H1 (cell line): ENCODE measurements at regions not wholly inside any gene's neighbourhood (a gene's known extent, or its start where the extent isn't known, plus 50 kb on each side); places are given as distances from the start of the nearest gene placed in this dataset.

Source experiments
- CTCF ChIA-PET: fragments of 300-600 bp; sonication (Branson Sonifier 250); formaldehyde crosslinking; loops from one replicate; lab custom pipeline; 2021; ENCODE audit not compliant: partially characterized antibody; lab: Charles Lee
- POLR2A ChIA-PET: fragments of 300-600 bp; sonication (Branson Sonifier 250); formaldehyde crosslinking; loops from one replicate; lab custom pipeline; 2021; ENCODE audit warnings: inconsistent platforms; ENCODE audit not compliant: partially characterized antibody; lab: Charles Lee
- DNase-seq, 2 experiments: peaks; one replicate each; pipeline versions ENCODE4 v3.0.0 to v3.0.0-alpha.2; 2010 to 2022; ENCODE audit warnings: low spot score in 2 of 2, low read depth in 1 of 2, mixed read lengths in 1 of 2
- FAIRE-seq: peaks from 2 replicates; lab custom pipeline; 2011; peaks lifted over from hg19 to GRCh38; lab: Jason Lieb, UNC
- H2AFZ ChIP-seq: 2 replicates; pipeline ENCODE4 v1.8.1; 2012; ENCODE audit warnings: low read length, inconsistent platforms
- H2AK5ac ChIP-seq: 2 replicates; pipeline ENCODE4 v1.6.1; 2013; ENCODE audit warnings: low read depth, low read length
- H2BK120ac ChIP-seq: replicated peaks from 2 replicates; pipeline ENCODE3; 2013; ENCODE audit warnings: low read depth, low read length, inconsistent platforms
- H2BK12ac ChIP-seq: 2 replicates; pipeline ENCODE4 v1.6.1; 2013; ENCODE audit warnings: low read depth, low read length
- H2BK15ac ChIP-seq: 2 replicates; pipeline ENCODE4 v1.6.1; 2013; ENCODE audit warnings: low read length
- H2BK20ac ChIP-seq: 2 replicates; pipeline ENCODE4 v1.6.1; 2013; ENCODE audit warnings: low read length
- H2BK5ac ChIP-seq: 2 replicates; pipeline ENCODE4 v1.6.1; 2013; ENCODE audit warnings: low read depth, low read length
- H3K14ac ChIP-seq: 2 replicates; pipeline ENCODE4 v1.6.1; 2013; ENCODE audit warnings: inconsistent platforms; ENCODE audit not compliant: insufficient read length
- H3K18ac ChIP-seq: 2 replicates; pipeline ENCODE4 v1.6.1; 2013; ENCODE audit warnings: low read length; ENCODE audit errors: extremely low read depth
- H3K23ac ChIP-seq: 2 replicates; pipeline ENCODE4 v1.6.1; 2013; ENCODE audit warnings: inconsistent platforms; ENCODE audit not compliant: insufficient read length
- H3K23me2 ChIP-seq: 2 replicates; pipeline ENCODE4 v1.6.1; 2013; ENCODE audit warnings: low read depth, low read length
- H3K27ac ChIP-seq: 2 replicates; pipeline ENCODE4 v1.6.1; 2011; ENCODE audit warnings: low read depth, low read length, inconsistent platforms
- H3K27me3 ChIP-seq, 4 experiments: replicated peaks in 1 of 4; 1 replicate in 1 of 4; 2 replicates in 3 of 4; pipeline versions ENCODE4 v1.6.1 to v1.8.1; 2011 to 2013; ENCODE audit warnings: low read length in 3 of 4, mild to moderate bottlenecking in 3 of 4, inconsistent platforms in 2 of 4, mixed read lengths in 2 of 4, moderate library complexity in 1 of 4; ENCODE audit not compliant: control insufficient read depth in 3 of 4, insufficient read depth in 3 of 4; ENCODE audit errors: extremely low read depth in 1 of 4
- H3K36me3 ChIP-seq, 4 experiments: 2 replicates each; pipeline versions ENCODE4 v1.6.1 to v1.8.1; 2011 to 2013; ENCODE audit warnings: mild to moderate bottlenecking in 4 of 4, low read length in 3 of 4, moderate library complexity in 2 of 4, control low read depth in 1 of 4, inconsistent platforms in 1 of 4; ENCODE audit not compliant: insufficient read depth in 4 of 4, control insufficient read depth in 2 of 4
- H3K4ac ChIP-seq: replicated peaks from 2 replicates; pipeline ENCODE3; 2013; ENCODE audit warnings: low read length, low read depth, mixed read lengths, inconsistent platforms; ENCODE audit not compliant: insufficient read length
- H3K4me1 ChIP-seq, 4 experiments: replicated peaks in 1 of 4; 1 replicate in 1 of 4; 2 replicates in 3 of 4; pipeline versions ENCODE4 v1.6.1 to v1.8.1; 2011 to 2013; ENCODE audit warnings: low read length in 3 of 4, inconsistent platforms in 2 of 4, mixed read lengths in 1 of 4; ENCODE audit not compliant: insufficient read depth in 4 of 4, control insufficient read depth in 3 of 4
- H3K4me2 ChIP-seq, 2 experiments: 2 replicates each; pipeline versions ENCODE4 v1.6.1 to v1.8.1; 2011 to 2013; ENCODE audit warnings: low read depth in 2 of 2, low read length in 2 of 2, control low read depth in 1 of 2, inconsistent platforms in 1 of 2, mild to moderate bottlenecking in 1 of 2; ENCODE audit not compliant: insufficient read depth in 1 of 2
- H3K4me3 ChIP-seq, 4 experiments: fragments of 200-600, 300-600 bp in 1 of 4; sonication (generic), shearing (Covaris generic), sonication (Bioruptor Twin) in 1 of 4; 2 replicates each; pipeline versions ENCODE4 v1.5.1 to v1.8.1; 2011 to 2016; ENCODE audit warnings: low read length in 4 of 4, low read depth in 3 of 4, control low read depth in 2 of 4, inconsistent platforms in 2 of 4, mild to moderate bottlenecking in 2 of 4, mixed read lengths in 1 of 4, moderate library complexity in 1 of 4; ENCODE audit not compliant: insufficient read depth in 2 of 4; ENCODE audit errors: extremely low read depth in 1 of 4
- H3K56ac ChIP-seq: replicated peaks from 2 replicates; pipeline ENCODE3; 2013; ENCODE audit warnings: low read depth, mild to moderate bottlenecking, mixed read lengths, low read length, inconsistent platforms; ENCODE audit not compliant: insufficient read length
- H3K79me1 ChIP-seq: 2 replicates; pipeline ENCODE4 v1.6.1; 2013; ENCODE audit warnings: low read depth, low read length, control low read depth
- H3K79me2 ChIP-seq, 2 experiments: 2 replicates each; pipeline versions ENCODE4 v1.6.1 to v1.8.1; 2012 to 2013; ENCODE audit warnings: low read length in 2 of 2, mild to moderate bottlenecking in 2 of 2, inconsistent platforms in 1 of 2; ENCODE audit not compliant: insufficient read depth in 2 of 2, control insufficient read depth in 1 of 2
- H3K9ac ChIP-seq, 4 experiments: replicated peaks in 1 of 4; 1 replicate in 1 of 4; 2 replicates in 3 of 4; pipeline versions ENCODE4 v1.6.1 to v1.8.1; 2011 to 2013; ENCODE audit warnings: low read depth in 3 of 4, low read length in 3 of 4, control low read depth in 2 of 4, mild to moderate bottlenecking in 2 of 4, moderate library complexity in 2 of 4, inconsistent platforms in 1 of 4; ENCODE audit errors: extremely low read depth in 1 of 4
- H3K9me3 ChIP-seq, 2 experiments: 2 replicates each; pipeline versions ENCODE4 v1.6.1 to v1.8.1; 2012 to 2013; ENCODE audit warnings: mild to moderate bottlenecking in 2 of 2, moderate library complexity in 2 of 2, control low read depth in 1 of 2, inconsistent platforms in 1 of 2, low read depth in 1 of 2, low read length in 1 of 2, mixed read lengths in 1 of 2; ENCODE audit not compliant: insufficient read depth in 2 of 2
- H4K20me1 ChIP-seq, 2 experiments: replicated peaks in 1 of 2; 2 replicates each; pipeline versions ENCODE3 to v1.8.1; 2011 to 2013; ENCODE audit warnings: inconsistent platforms in 2 of 2, low read length in 2 of 2, mild to moderate bottlenecking in 1 of 2; ENCODE audit not compliant: insufficient read depth in 2 of 2, control insufficient read depth in 1 of 2
- H4K5ac ChIP-seq: 2 replicates; pipeline ENCODE4 v1.6.1; 2013; ENCODE audit warnings: low read length, low read depth, mixed read lengths, inconsistent platforms; ENCODE audit not compliant: insufficient read length
- H4K8ac ChIP-seq: 2 replicates; pipeline ENCODE4 v1.8.0; 2013; ENCODE audit warnings: mild to moderate bottlenecking, moderate library complexity, low read length, inconsistent platforms; ENCODE audit not compliant: insufficient read depth; ENCODE audit errors: extremely low read depth
- H4K91ac ChIP-seq: replicated peaks from 2 replicates; pipeline ENCODE3; 2013; ENCODE audit warnings: low read length, mixed read lengths, inconsistent platforms; ENCODE audit not compliant: insufficient read length
- CBX5 ChIP-seq: fragments of 300-800, 300-1000 bp; sonication (generic); IDR thresholded peaks from 2 replicates; pipeline ENCODE4 v1.7.1; 2016; ENCODE audit warnings: antibody characterized with exemption, low read length, low read depth
- CBX8 ChIP-seq: fragments of 300-800, 300-1000 bp; sonication (generic); IDR thresholded peaks from 2 replicates; pipeline ENCODE4 v1.7.1; 2016; ENCODE audit warnings: low read depth, low read length, borderline replicate concordance
- EP300 ChIP-seq, 2 experiments: IDR thresholded peaks; 1 replicate in 1 of 2; 2 replicates in 1 of 2; pipeline ENCODE4 v1.6.1; 2011 to 2012; ENCODE audit warnings: low read depth in 2 of 2, low read length in 2 of 2, mild to moderate bottlenecking in 2 of 2, borderline replicate concordance in 1 of 2, inconsistent platforms in 1 of 2, moderate library complexity in 1 of 2
- JUN ChIP-seq: IDR thresholded peaks from 2 replicates; pipeline ENCODE4 v1.6.1; 2011; ENCODE audit warnings: low read depth, mild to moderate bottlenecking, improper control_type of control experiment, low read length
- WGBS, 2 experiments: shearing (Covaris generic) in 1 of 2; methylation state at CpG; one replicate each; pipeline versions ENCODE4 v1.1.6 to v1.1.7; 2013 to 2015; ENCODE audit warnings: low lambda C conversion rate in 2 of 2, mixed read lengths in 2 of 2, inconsistent platforms in 1 of 2, low coverage in 1 of 2, missing lambda C conversion rate in 1 of 2; ENCODE audit not compliant: insufficient replicate concordance in 2 of 2, insufficient coverage in 1 of 2, insufficient read length in 1 of 2; ENCODE audit errors: extremely low coverage in 1 of 2, missing lambda C conversion rate in 1 of 2; 5-methylcytosine and 5-hydroxymethylcytosine counted together

DNA sequence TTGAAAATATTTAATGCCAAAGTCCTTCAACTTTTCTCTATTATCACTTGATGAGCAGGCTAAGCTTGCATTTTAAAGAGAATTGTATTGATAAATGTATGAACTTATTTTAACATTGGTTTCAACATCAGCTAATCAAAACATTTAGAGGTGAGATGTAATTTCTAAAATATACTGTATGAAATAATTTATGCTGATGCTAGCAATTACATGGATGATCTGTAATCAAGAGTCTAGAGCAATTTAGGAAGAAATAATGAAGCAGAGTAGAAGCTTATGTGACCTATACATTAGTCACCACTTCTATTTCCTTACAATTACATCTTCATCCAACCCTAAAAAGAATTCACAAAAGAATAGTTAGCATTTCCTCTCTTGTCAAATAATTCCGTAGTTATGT is 226.8 kb downstream of the KLHL4 start (continued):
- no peak for TF ChIP-seq CBX8

DNA sequence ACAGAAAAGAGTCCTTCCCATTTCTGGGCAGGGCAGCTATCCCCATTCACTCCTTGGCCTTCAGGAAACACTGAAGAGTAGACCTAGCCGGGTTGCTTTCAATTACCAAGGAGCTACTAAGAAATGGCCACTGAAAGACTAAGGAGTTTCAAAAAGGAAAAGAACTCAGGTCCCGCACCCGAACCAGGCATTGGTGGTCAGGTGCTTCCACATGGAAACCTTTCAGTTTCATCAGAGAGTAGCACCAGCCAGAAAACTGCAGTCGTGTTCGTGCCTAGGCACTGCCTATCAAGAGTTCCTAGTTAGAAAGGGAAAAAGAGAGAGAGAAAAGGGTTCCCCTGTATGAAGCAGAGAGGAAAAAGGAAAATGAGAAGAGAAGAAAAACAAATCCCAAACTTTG is 237.9 kb downstream of the KLHL4 start:
- H4K8ac ChIP-seq: no peak overlapping the region
- WGBS, 2 experiments: 100% methylated on average over 3 of the region's 5 CpGs; no CpG with 5 or more reads in 1 of the 2 experiments
- no peak overlapping the region for H4K5ac ChIP-seq
- H2AFZ ChIP-seq: no peak overlapping the region
- H3K27ac ChIP-seq: no peak overlapping the region
- no peak overlapping the region for H3K4me3 ChIP-seq
- H3K4ac ChIP-seq: no peak overlapping the region
- no peaks in the 10 kb centered on the region for H3K27me3 ChIP-seq
- H3K9me3 ChIP-seq: no peaks in the 10 kb centered on the region; a peak in 1 of 4 replicates
- no peak overlapping the region for H2BK12ac ChIP-seq
- CTCF ChIA-PET: no interaction called here
- no peak overlapping the region for H3K9ac ChIP-seq
- H2BK15ac ChIP-seq: no peak overlapping the region
- no peak overlapping the region for H3K23ac ChIP-seq
- H2BK120ac ChIP-seq: no peak overlapping the region
- H3K36me3 ChIP-seq: no peaks in the 10 kb centered on the region
- H3K4me1 ChIP-seq: no peaks in the 10 kb centered on the region
- H4K91ac ChIP-seq: no peak overlapping the region
- H4K20me1 ChIP-seq: no peaks in the 10 kb centered on the region
- POLR2A ChIA-PET: no interaction called here
- no peak overlapping the region for H2BK20ac ChIP-seq
- H3K14ac ChIP-seq: no peak overlapping the region
- H2BK5ac ChIP-seq: no peak overlapping the region
- H3K18ac ChIP-seq: no peak overlapping the region
- no peak overlapping the region for H3K4me2 ChIP-seq
- no peaks in the 10 kb centered on the region for H3K79me1 ChIP-seq
- H3K23me2 ChIP-seq: no peaks in the 10 kb centered on the region
- no peaks in the 10 kb centered on the region for H3K79me2 ChIP-seq
- no peak for FAIRE-seq
- no peak overlapping the region for H2AK5ac ChIP-seq
- no peak overlapping the region for H3K56ac ChIP-seq
- DNase-seq: no peak
- no peak for TF ChIP-seq EP300 (IDR thresholded peaks at IDR 0.05; ENCODE audit: borderline replicate concordance in 1 of 2, low read depth in 2 of 2, low read length in 2 of 2)
- no peak for TF ChIP-seq JUN
- TF ChIP-seq CBX5: no peak
